Mucosa of stomach (tissue), 1 donor: ENCODE measurements at regions not wholly inside any gene's neighbourhood (a gene's known extent, or its start where the extent isn't known, plus 50 kb on each side); places are given as distances from the start of the nearest gene placed in this dataset.

Experiments
- H3K27me3 ChIP-seq: one replicate; pipeline ENCODE4 v1.7.0; 2013; ENCODE audit warnings: mild to moderate bottlenecking, low read length; ENCODE audit not compliant: control insufficient read depth, insufficient read depth
- H3K36me3 ChIP-seq: one replicate; pipeline ENCODE4 v1.7.0; 2013; ENCODE audit warnings: low read length; ENCODE audit not compliant: control insufficient read depth, insufficient read depth
- H3K4me1 ChIP-seq: one replicate; pipeline ENCODE4 v1.7.0; 2013; ENCODE audit warnings: mild to moderate bottlenecking, low read length; ENCODE audit not compliant: control insufficient read depth, insufficient read depth
- H3K4me3 ChIP-seq: one replicate; pipeline ENCODE4 v1.7.0; 2013; ENCODE audit warnings: low read length
- H3K9ac ChIP-seq: one replicate; pipeline ENCODE4 v1.7.0; 2013; ENCODE audit warnings: mild to moderate bottlenecking, low read length, moderate library complexity
- H3K9me3 ChIP-seq: one replicate; pipeline ENCODE4 v1.7.0; 2013; ENCODE audit warnings: mild to moderate bottlenecking, low read length, moderate library complexity; ENCODE audit not compliant: control insufficient read depth
- donor health status: Pancreatic carcinoma.

- no peaks in the 10 kb centered on the region for H3K4me1 ChIP-seq
- H3K27me3 ChIP-seq, result no peaks in the 10 kb centered on the region
- no peak overlapping the region for H3K4me3 ChIP-seq
- H3K9me3 ChIP-seq, result no peaks in the 10 kb centered on the region
- H3K36me3 ChIP-seq, result no peaks in the 10 kb centered on the region
- no peak overlapping the region for H3K9ac ChIP-seq
These were observed 113.6 kb upstream of the ROBO1 start for GRCh38 chr3:79881431-79881830.

GRCh38 chr3:79878708-79879107, 110.9 kb upstream of the ROBO1 start:
- Histone ChIP-seq H3K27me3 (no peaks in the 10 kb centered on the region), H3K4me1 (no peaks in the 10 kb centered on the region), H3K4me3 (no peak overlapping the region), H3K36me3 (no peaks in the 10 kb centered on the region), H3K9ac (no peak overlapping the region), H3K9me3 (no peaks in the 10 kb centered on the region)

GRCh38 chr3:79874646-79875045, 106.8 kb upstream of the ROBO1 start:
- no peak overlapping the region for H3K9ac ChIP-seq
- H3K4me1 ChIP-seq, result no peaks in the 10 kb centered on the region
- no peaks in the 10 kb centered on the region for H3K27me3 ChIP-seq
- H3K4me3 ChIP-seq, result no peak overlapping the region
- no peaks in the 10 kb centered on the region for H3K36me3 ChIP-seq
- H3K9me3 ChIP-seq, result no peaks in the 10 kb centered on the region

DNA sequence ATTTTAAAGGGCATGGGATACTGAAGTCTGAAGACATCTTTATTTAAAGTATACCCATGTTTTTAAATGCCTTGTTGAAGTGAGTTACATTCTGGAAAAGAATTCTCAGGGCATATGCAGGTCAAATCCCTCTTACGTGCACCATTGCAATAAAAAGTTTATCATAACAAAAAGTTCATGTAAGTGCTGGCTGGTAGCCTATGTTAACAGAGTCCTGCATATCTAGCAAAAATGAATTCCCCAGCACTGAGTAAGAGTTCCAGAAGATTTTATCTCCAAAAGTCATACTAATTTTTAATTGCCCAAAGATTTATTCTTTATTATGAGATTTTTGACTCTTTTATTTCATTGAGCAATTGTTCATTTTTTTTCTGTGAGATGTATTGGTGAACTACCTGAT, 104.7 kb upstream of the ROBO1 start:
- Histone ChIP-seq H3K36me3 (no peaks in the 10 kb centered on the region), H3K4me1 (no peaks in the 10 kb centered on the region), H3K9ac (no peak overlapping the region), H3K4me3 (no peak overlapping the region), H3K9me3 (no peaks in the 10 kb centered on the region), H3K27me3 (no peaks in the 10 kb centered on the region)

DNA sequence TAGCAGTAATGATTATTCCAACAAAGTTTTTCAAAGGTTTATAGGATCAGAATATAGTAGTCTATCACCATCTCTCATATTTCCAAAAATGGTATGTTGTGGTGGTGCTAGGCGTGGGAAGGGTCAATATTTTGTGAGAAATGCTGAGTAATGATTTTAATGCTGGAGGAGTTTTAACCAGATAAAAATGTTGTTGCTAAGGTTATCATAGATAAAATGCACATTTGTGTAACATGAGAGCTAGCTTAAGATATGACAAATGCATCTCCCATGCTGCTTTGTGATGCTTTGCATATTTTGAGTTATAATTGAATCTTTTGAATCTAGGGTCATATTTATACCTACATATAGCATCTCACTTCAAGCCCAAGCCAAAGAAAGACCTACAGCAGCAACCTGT, 103.9 kb upstream of the ROBO1 start:
- Histone ChIP-seq H3K27me3 (no peaks in the 10 kb centered on the region), H3K4me1 (no peaks in the 10 kb centered on the region), H3K9ac (no peak overlapping the region), H3K4me3 (no peak overlapping the region), H3K36me3 (no peaks in the 10 kb centered on the region), H3K9me3 (no peaks in the 10 kb centered on the region)

DNA sequence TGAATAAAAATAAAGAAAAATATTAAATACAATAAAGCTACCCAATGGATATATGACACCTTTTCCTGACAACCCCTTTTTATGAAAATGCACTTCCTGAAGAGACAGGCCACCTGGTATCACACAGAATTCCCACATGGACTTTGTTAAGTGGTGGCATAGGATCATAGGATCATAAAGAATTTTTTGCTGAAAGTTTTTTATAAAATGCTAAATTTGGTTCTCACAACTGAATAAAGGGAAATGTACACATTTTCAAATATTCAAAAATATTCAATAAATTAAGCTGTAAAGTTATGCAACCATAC, 102.5 kb upstream of the ROBO1 start:
- no peaks in the 10 kb centered on the region for H3K4me1 ChIP-seq

GRCh38 chr3:79869461-79870312, 101.9 kb upstream of the ROBO1 start:
- Histone ChIP-seq H3K9me3 (no peaks in the 10 kb centered on the region), H3K36me3 (no peaks in the 10 kb centered on the region), H3K4me1 (no peaks in the 10 kb centered on the region), H3K27me3 (no peaks in the 10 kb centered on the region), H3K4me3 (no peak overlapping the region), H3K9ac (no peak overlapping the region)

More for the DNA sequence above, 102.5 kb upstream of the ROBO1 start:
- H3K36me3 ChIP-seq, result no peaks in the 10 kb centered on the region
- H3K9ac ChIP-seq, result no peak overlapping the region
- no peaks in the 10 kb centered on the region for H3K9me3 ChIP-seq
- H3K4me3 ChIP-seq, result no peak overlapping the region
- no peaks in the 10 kb centered on the region for H3K27me3 ChIP-seq

DNA sequence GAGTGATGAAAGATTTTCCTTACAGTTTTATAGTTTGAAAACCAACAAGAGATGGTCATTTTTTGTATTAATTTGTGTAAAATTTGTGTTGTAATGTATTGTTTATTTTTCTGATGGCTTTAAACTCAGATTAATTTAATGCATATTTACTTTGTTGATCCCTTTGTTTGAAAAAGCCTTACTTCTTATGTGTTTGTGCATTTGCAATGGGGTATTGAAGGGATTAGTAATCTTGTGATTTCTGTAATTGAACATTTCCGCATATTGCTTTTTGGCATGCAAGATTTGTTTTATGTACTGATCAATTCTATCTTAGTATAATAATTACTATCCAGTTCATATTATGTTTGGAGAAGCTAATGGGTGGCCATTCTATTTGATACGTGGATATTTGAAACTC, 98.4 kb upstream of the ROBO1 start:
- H3K9ac ChIP-seq, result no peak overlapping the region
- no peaks in the 10 kb centered on the region for H3K36me3 ChIP-seq
- no peak overlapping the region for H3K4me3 ChIP-seq
- no peaks in the 10 kb centered on the region for H3K4me1 ChIP-seq
- H3K9me3 ChIP-seq, result no peaks in the 10 kb centered on the region
- H3K27me3 ChIP-seq, result no peaks in the 10 kb centered on the region

- no peak overlapping the region for H3K9ac ChIP-seq
- H3K4me3 ChIP-seq, result no peak overlapping the region
- H3K36me3 ChIP-seq, result no peaks in the 10 kb centered on the region
- H3K9me3 ChIP-seq, result no peaks in the 10 kb centered on the region
- H3K4me1 ChIP-seq, result no peaks in the 10 kb centered on the region
- H3K27me3 ChIP-seq, result no peaks in the 10 kb centered on the region
These were observed 96.3 kb upstream of the ROBO1 start for GRCh38 chr3:79864077-79864476.

DNA sequence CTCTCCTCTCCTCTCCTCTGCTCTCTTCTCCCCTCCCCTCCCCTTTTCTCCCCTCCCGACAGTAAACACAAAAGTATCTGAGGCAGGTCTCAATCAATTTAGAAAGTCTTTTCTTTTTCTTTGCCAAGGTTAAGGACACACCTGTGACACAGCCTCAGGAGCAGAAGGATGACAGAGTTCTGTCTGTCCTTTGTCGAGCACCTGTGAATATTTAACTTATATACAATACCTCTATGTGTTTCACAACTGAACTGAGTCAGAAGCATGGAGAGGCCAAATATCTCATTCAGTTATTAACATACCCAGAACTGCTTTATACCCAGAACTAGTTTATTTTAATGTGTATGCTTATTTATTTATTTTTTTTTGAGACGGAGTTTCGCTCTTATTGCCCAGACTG, 81.1 kb upstream of the ROBO1 start:
- Histone ChIP-seq H3K4me3 (no peak overlapping the region), H3K9ac (no peak overlapping the region), H3K4me1 (no peaks in the 10 kb centered on the region), H3K27me3 (no peaks in the 10 kb centered on the region), H3K36me3 (no peaks in the 10 kb centered on the region), H3K9me3 (no peaks in the 10 kb centered on the region)

DNA sequence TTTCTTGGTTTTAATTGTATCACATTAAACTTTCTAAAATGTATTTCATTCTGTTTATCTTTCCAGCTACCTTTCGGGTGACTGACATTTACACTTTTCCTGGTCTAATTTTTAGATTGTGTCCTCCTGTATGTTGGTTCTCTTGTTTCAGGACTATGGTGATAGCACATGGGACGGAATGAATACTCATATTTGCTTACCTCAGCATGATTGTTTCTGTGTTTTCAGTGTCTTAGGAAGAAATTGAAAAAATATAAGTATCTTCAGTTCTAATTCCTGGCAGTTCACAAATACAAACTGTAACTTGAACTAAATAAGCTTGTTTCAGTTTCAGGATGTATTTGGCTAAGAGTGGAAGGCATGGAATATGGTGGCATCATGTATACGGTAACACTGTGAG, 80.1 kb upstream of the ROBO1 start:
- no peaks in the 10 kb centered on the region for H3K27me3 ChIP-seq

DNA sequence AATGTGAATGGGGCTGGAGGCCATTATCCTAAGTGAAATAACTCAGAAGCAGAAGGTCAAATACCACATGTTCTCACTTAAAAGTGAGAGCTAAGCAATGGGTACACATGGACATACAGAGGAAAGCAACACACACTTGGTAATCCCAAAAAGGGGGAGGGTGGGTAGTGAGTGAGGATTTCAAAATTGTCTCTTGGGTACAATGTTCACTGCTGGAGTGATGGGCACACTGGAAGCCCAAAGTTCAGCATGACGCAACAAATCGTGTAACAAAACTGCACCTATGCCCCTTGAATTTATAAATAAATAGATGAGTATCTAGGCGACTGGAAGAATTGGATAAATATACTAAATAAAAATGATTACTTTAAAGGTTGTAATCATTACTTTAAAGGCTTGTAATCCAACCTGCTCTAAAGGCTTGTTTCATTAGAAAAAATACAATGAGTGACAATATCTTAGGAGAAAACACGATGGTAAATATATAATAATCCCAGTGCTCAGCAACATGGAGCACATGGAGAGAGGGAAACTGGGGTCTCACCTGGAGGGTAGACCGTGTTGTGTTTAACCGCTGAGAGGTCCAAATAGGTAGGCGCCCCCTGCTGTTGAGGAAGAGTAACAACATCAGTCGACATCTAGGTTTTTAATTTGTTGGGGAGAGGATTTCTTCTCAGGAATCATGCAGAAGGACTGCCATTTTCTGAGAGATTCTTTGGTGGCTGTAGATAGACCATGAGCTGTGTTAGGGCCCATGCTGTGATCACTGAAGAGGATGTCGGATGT, 78.5 kb upstream of the ROBO1 start:
- Histone ChIP-seq H3K4me1 (no peaks in the 10 kb centered on the region), H3K4me3 (no peak overlapping the region), H3K9ac (no peak overlapping the region), H3K9me3 (no peaks in the 10 kb centered on the region), H3K27me3 (no peaks in the 10 kb centered on the region), H3K36me3 (no peaks in the 10 kb centered on the region)

More for the DNA sequence above, 80.1 kb upstream of the ROBO1 start:
- Histone ChIP-seq H3K4me1 (no peaks in the 10 kb centered on the region), H3K9me3 (no peaks in the 10 kb centered on the region), H3K36me3 (no peaks in the 10 kb centered on the region), H3K4me3 (no peak overlapping the region), H3K9ac (no peak overlapping the region)
